ENCODE measurements at regions not wholly inside any gene's neighbourhood (a gene's known extent, or its start where the extent isn't known, plus 50 kb on each side); places are given as distances from the start of the nearest gene placed in this dataset.

DNA sequence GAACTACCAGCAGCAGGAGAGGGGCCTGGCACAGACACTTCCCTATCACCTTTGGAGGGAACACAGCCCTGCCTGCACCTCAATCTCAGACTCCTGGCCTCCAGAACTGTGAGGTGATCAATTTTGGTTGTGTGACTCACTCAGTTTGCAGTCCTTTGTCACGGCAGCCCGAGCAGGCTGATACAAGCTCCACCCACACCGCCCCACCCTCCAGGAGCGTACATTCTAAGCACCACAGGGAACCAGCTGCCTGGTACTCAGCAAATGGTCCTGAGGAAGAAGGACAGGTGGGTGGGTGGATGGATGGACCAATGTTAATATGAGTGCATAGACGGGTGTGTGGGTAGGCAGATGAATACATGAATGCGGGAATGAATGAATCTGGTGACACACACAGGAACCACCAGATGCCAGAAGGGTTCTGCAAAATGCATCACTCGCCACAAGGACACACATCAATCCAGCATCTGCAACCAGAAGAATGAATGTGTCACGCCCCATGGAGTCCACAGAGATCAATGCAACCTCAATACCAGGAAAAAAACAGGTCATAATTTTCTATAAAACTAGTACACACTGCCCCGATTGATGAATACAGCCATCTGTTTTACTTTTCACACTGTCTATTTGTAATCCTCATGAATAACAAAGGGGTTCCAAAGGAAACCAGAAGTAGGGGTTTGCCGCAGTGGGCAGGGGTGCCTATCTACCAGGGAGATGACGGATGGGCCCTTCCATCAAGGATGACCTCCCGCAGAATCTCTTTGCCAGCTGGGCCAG is 284.5 kb downstream of the NPHP4 start:
- Mint-ChIP-seq H3K27ac (no peak overlapping the region), H3K36me3 (ENCODE audit: low read depth) (no peaks in the 10 kb centered on the region), H3K4me3 (no peak overlapping the region), H3K4me1 (no peaks in the 10 kb centered on the region), H3K27me3 (no peaks in the 10 kb centered on the region), H3K9me3 (no peaks in the 10 kb centered on the region)
- intact Hi-C loops (cut with micrococcal nuclease), result no loop called here
- ATAC-seq (ENCODE audit: low read depth) (no peak), DNase-seq (no peak)
- TF ChIP-seq, protein P1, sequence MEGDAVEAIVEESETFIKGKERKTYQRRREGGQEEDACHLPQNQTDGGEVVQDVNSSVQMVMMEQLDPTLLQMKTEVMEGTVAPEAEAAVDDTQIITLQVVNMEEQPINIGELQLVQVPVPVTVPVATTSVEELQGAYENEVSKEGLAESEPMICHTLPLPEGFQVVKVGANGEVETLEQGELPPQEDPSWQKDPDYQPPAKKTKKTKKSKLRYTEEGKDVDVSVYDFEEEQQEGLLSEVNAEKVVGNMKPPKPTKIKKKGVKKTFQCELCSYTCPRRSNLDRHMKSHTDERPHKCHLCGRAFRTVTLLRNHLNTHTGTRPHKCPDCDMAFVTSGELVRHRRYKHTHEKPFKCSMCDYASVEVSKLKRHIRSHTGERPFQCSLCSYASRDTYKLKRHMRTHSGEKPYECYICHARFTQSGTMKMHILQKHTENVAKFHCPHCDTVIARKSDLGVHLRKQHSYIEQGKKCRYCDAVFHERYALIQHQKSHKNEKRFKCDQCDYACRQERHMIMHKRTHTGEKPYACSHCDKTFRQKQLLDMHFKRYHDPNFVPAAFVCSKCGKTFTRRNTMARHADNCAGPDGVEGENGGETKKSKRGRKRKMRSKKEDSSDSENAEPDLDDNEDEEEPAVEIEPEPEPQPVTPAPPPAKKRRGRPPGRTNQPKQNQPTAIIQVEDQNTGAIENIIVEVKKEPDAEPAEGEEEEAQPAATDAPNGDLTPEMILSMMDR (IDR thresholded peaks at IDR 0.05), result no peak
- POLR2A ChIA-PET, result no interaction called here
- CTCF ChIA-PET, result no interaction called here

DNA sequence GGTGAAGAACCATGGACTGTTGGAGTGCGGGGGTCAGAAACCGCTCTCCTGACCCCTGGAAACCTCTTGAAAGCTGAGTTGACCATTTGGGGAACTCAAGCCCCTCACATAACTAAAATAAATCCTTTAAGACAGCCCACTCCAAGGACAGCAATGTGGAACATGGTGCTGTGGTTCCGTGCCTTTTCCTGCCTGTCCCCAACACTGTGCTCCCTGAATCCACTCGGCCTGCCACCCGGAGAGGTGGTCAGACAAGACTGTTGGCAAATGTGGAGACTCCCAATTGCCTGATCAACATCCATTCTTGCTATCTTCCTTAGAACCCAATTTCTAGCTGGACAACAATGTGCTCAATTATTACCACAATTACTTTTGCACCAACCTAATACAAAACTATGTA is 286.0 kb downstream of the NPHP4 start:
- TF ChIP-seq, protein P1 (IDR thresholded peaks at IDR 0.05), result no peak
- no peaks in the 10 kb centered on the region for H3K4me1 Mint-ChIP-seq
- no peaks in the 10 kb centered on the region for H3K9me3 Mint-ChIP-seq
- H3K27ac Mint-ChIP-seq, result no peak overlapping the region
- no peaks in the 10 kb centered on the region for H3K36me3 Mint-ChIP-seq (ENCODE audit: low read depth)
- CTCF ChIA-PET, result no interaction called here
- POLR2A ChIA-PET, result no interaction called here
- no peaks in the 10 kb centered on the region for H3K27me3 Mint-ChIP-seq
- no peak for DNase-seq
- intact Hi-C loops (cut with micrococcal nuclease), result no loop called here
- H3K4me3 Mint-ChIP-seq, result no peak overlapping the region
- ATAC-seq (ENCODE audit: low read depth), result no peak

DNA sequence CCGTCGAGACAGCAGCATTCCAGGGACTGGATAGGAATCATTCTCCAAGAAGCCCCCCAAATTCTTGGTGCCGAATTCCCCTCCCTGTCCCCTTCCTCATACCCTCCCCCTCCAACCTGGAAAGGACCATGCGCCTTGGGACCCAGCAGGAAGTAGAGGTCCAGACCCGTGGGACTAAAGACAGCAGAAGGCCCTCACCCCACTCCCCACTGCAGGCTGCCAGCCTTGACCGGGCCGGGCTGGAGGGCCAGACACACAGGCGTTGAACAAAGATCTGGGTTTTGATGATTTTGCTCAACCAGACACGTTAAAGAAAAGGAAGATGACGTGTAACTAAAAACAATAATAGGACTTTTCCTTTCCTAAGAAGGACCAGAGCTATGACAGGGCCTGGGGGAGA is 286.5 kb downstream of the NPHP4 start:
- TF ChIP-seq, protein P1 (IDR thresholded peaks at IDR 0.05), result no peak
- H3K27me3 Mint-ChIP-seq, result no peaks in the 10 kb centered on the region
- ChIA-PET CTCF (no interaction called here), POLR2A (no interaction called here)
- no peak overlapping the region for H3K27ac Mint-ChIP-seq
- H3K9me3 Mint-ChIP-seq, result no peaks in the 10 kb centered on the region
- no peaks in the 10 kb centered on the region for H3K36me3 Mint-ChIP-seq (ENCODE audit: low read depth)
- no peak overlapping the region for H3K4me3 Mint-ChIP-seq
- H3K4me1 Mint-ChIP-seq, result no peaks in the 10 kb centered on the region
- DNase-seq (no peak), ATAC-seq (ENCODE audit: low read depth) (no peak)
- intact Hi-C loops (cut with micrococcal nuclease), result no loop called here

DNA sequence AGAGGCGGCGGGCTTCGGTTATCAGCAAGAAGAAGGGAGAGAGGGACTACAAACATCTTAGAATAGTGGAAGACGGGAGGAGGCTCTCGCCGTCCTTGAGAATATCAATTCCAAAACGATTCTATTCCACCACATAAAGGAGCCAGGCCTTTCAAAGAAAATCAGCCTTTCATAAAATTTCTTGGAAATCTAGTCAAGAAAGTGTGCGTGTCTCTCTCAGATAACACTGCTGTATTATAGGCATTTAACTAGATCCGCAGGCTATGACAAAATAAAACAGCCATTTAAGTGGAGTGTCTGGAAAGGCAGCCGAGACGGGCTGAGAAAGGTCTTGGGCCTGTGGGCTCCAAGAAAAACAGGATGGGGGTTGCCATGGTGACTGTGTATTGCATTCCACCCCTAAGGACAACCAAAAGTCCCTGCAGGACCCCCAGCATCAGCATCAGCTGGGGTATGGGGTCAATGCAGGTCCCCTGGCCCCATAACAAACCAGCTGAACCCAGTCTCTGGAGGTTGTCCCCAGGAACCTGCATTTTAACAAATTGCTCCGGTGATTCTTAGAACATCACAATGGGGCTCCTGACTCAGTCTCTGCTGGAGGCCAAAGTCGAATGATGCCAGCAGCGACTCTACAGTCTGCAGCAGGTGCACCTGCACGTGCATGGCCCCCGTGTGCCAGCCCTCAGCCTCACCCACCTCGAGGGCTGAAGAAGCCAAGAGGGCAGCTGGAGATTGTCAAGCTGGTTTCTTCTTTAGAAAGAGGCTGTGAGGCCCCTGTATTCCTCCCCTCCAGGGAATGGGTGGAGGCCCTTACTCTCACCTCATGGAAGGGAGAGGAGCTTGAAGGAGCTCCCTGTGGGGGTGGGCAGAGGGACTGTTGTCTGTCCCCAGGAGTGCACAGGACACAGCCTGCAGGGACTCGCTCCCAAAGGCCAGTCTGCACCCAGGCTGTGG is 287.4 kb downstream of the NPHP4 start:
- H3K36me3 Mint-ChIP-seq (ENCODE audit: low read depth), result no peaks in the 10 kb centered on the region
- no peaks in the 10 kb centered on the region for H3K27me3 Mint-ChIP-seq
- no peaks in the 10 kb centered on the region for H3K4me1 Mint-ChIP-seq
- H3K4me3 Mint-ChIP-seq, result no peak overlapping the region
- H3K9me3 Mint-ChIP-seq, result no peaks in the 10 kb centered on the region
- TF ChIP-seq, protein P1 (IDR thresholded peaks at IDR 0.05), result no peak
- intact Hi-C loops (cut with micrococcal nuclease), result no loop called here
- ATAC-seq (ENCODE audit: low read depth) (no peak), DNase-seq (no peak)
- POLR2A ChIA-PET, result no interaction called here
- no peak overlapping the region for H3K27ac Mint-ChIP-seq
- CTCF ChIA-PET, result no interaction called here

DNA sequence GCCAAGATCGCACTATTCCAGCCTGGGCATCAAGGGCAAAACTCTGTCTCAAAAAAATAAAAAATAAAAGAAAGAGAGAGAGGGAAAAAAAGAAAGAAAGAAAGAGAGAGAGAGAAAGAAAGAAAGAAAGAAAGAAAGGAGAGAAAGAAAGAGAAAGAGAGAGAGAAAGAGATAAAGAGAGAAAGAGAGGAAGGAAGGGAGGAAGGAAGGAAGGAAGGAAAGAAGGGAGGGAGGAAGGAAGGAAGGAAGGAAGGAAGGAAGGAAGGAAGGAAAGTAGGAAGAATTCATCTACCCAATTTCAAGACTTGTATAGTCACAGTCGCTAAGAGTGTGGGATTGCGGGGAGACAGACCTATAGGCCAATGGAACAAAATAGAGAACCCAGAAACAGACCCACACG is 290.6 kb downstream of the NPHP4 start:
- no peaks in the 10 kb centered on the region for H3K4me1 Mint-ChIP-seq
- no peak overlapping the region for H3K4me3 Mint-ChIP-seq
- H3K27me3 Mint-ChIP-seq, result no peaks in the 10 kb centered on the region
- POLR2A ChIA-PET, result no interaction called here
- ATAC-seq (ENCODE audit: low read depth) (no peak), DNase-seq (no peak)
- intact Hi-C loops (cut with micrococcal nuclease), result no loop called here
- no peak overlapping the region for H3K27ac Mint-ChIP-seq
- CTCF ChIA-PET, result no interaction called here
- TF ChIP-seq, protein P1 (IDR thresholded peaks at IDR 0.05), result no peak
- H3K36me3 Mint-ChIP-seq (ENCODE audit: low read depth), result no peaks in the 10 kb centered on the region
- no peaks in the 10 kb centered on the region for H3K9me3 Mint-ChIP-seq

Data from activated B cell treated with CpG ODN at 0.5 μM for 24 hours (primary cell).